WTC11 (cell line): ENCODE measurements at regions not wholly inside any gene's neighbourhood (a gene's known extent, or its start where the extent isn't known, plus 50 kb on each side); places are given as distances from the start of the nearest gene placed in this dataset.

Experiments
- ATAC-seq: fragments of 200-7000 bp; cut with Tn5 transposase; 2 replicates; pipeline ENCODE4 v1.10.0; 2021; ENCODE audit warnings: mild to moderate bottlenecking, moderate library complexity
- CTCF ChIA-PET: fragments of 300-600 bp; sonication (Branson Sonifier 250); formaldehyde crosslinking; loops from one replicate; lab custom pipeline; 2021; ENCODE audit warnings: antibody characterized with exemption; lab: Charles Lee
- POLR2A ChIA-PET: fragments of 350-600 bp; sonication (Branson Sonifier 250); formaldehyde crosslinking; loops from one replicate; lab custom pipeline; 2021; ENCODE audit warnings: antibody characterized with exemption; lab: Charles Lee
- DNase-seq: peaks from one replicate; pipeline ENCODE4 v3.0.0; 2021; ENCODE audit warnings: low spot score
- H3K27ac Mint-ChIP-seq: 2 replicates; pipeline ENCODE4 v1.8.0; 2021; ENCODE audit warnings: mixed read lengths
- H3K27me3 Mint-ChIP-seq: 2 replicates; pipeline ENCODE4 v1.8.0; 2021; ENCODE audit warnings: low read depth, mild to moderate bottlenecking, moderate library complexity, mixed read lengths
- H3K36me3 Mint-ChIP-seq: 2 replicates; pipeline ENCODE4 v1.8.0; 2021; ENCODE audit warnings: mixed read lengths
- H3K4me1 Mint-ChIP-seq: 2 replicates; pipeline ENCODE4 v1.8.0; 2022; ENCODE audit warnings: mixed read lengths
- H3K4me3 Mint-ChIP-seq: 2 replicates; pipeline ENCODE4 v1.8.0; 2021; ENCODE audit warnings: mild to moderate bottlenecking, moderate library complexity, mixed read lengths
- H3K9me3 Mint-ChIP-seq: 2 replicates; pipeline ENCODE4 v1.8.0; 2021; ENCODE audit warnings: mixed read lengths
- AR ChIP-seq: fragments of 250-450 bp; sonication (Bioruptor Pico); IDR thresholded peaks from 2 replicates; pipeline ENCODE4 v1.9.0; 2021; ENCODE audit warnings: mild to moderate bottlenecking
- ARID4B ChIP-seq: sonication (generic); formaldehyde crosslinking; IDR thresholded peaks from 2 replicates; pipeline ENCODE4 v1.8.0; 2023; ENCODE audit warnings: missing genetic modification reagents, mild to moderate bottlenecking, borderline replicate concordance
- ATF1 ChIP-seq: sonication (generic); formaldehyde crosslinking; IDR thresholded peaks from 2 replicates; pipeline ENCODE4 v1.8.1; 2023; ENCODE audit warnings: mild to moderate bottlenecking, moderate library complexity, missing genetic modification reagents
- CBFB ChIP-seq: sonication (generic); formaldehyde crosslinking; IDR thresholded peaks from 2 replicates; pipeline ENCODE4 v1.8.1; 2022; ENCODE audit warnings: mild to moderate bottlenecking, low read depth, missing genetic modification reagents
- ELF4 ChIP-seq: sonication (generic); formaldehyde crosslinking; IDR thresholded peaks from 2 replicates; pipeline ENCODE4 v1.8.1; 2022; ENCODE audit warnings: low read depth, mild to moderate bottlenecking, moderate library complexity, missing genetic modification reagents
- FOXJ3 ChIP-seq: sonication (generic); formaldehyde crosslinking; IDR thresholded peaks from 2 replicates; pipeline ENCODE4 v1.9.0; 2021; ENCODE audit warnings: missing genetic modification reagents, mild to moderate bottlenecking, borderline replicate concordance
- JUN ChIP-seq: sonication (generic); formaldehyde crosslinking; IDR thresholded peaks from 2 replicates; pipeline ENCODE4 v1.8.0; 2023; ENCODE audit warnings: mild to moderate bottlenecking, missing genetic modification reagents
- KAT7 ChIP-seq: sonication (generic); formaldehyde crosslinking; IDR thresholded peaks from 2 replicates; pipeline ENCODE4 v1.8.1; 2023; ENCODE audit warnings: missing genetic modification reagents, mild to moderate bottlenecking, borderline replicate concordance
- NFATC4 ChIP-seq: fragments of 250-450 bp; sonication (Bioruptor Pico); IDR thresholded peaks from 2 replicates; pipeline ENCODE4 v1.9.0; 2021; ENCODE audit warnings: mild to moderate bottlenecking
- NFYB ChIP-seq: sonication (generic); formaldehyde crosslinking; conservative IDR thresholded peaks from 2 replicates; pipeline ENCODE4 v1.8.0; 2022; ENCODE audit warnings: low read depth, missing genetic modification reagents
- SP1 ChIP-seq: sonication (generic); formaldehyde crosslinking; conservative IDR thresholded peaks from 2 replicates; pipeline ENCODE4 v1.8.1; 2022; ENCODE audit warnings: missing genetic modification reagents
- TCF7 ChIP-seq: sonication (generic); formaldehyde crosslinking; IDR thresholded peaks from 2 replicates; pipeline ENCODE4 v1.8.0; 2022; ENCODE audit warnings: mild to moderate bottlenecking, low read depth, missing genetic modification reagents, moderate library complexity
- TP53 ChIP-seq: sonication (generic); formaldehyde crosslinking; IDR thresholded peaks from 2 replicates; pipeline ENCODE4 v1.8.1; 2023; ENCODE audit warnings: mild to moderate bottlenecking, missing genetic modification reagents
- ZNF423 ChIP-seq: fragments of 250-450 bp; sonication (Bioruptor Pico); IDR thresholded peaks from 2 replicates; pipeline ENCODE4 v2.1.2; 2022; ENCODE audit warnings: mild to moderate bottlenecking, moderate library complexity
- TF ChIP-seq, protein P1 (sequence below): sonication (generic); formaldehyde crosslinking; IDR thresholded peaks from 2 replicates; pipeline ENCODE4 v1.8.0; 2023; ENCODE audit warnings: missing genetic modification reagents
- TF ChIP-seq, protein P2 (sequence below): sonication (generic); formaldehyde crosslinking; IDR thresholded peaks from 2 replicates; pipeline ENCODE4 v1.8.1; 2022; ENCODE audit warnings: missing genetic modification reagents, borderline replicate concordance
- TF ChIP-seq, protein P3 (sequence below): sonication (generic); formaldehyde crosslinking; IDR thresholded peaks from 2 replicates; pipeline ENCODE4 v1.8.0; 2022; ENCODE audit warnings: missing genetic modification reagents

- TF ChIP-seq AR (CRISPR knock-in tag) (no peak), ELF4 (CRISPR knock-in tag) (no peak), CBFB (no peak), NFYB (CRISPR knock-in tag) (no peak), JUN (no peak)
These were observed 1007.0 kb upstream of the CELF4 start (continued) for GRCh38 chr18:38572554-38573111.

DNA sequence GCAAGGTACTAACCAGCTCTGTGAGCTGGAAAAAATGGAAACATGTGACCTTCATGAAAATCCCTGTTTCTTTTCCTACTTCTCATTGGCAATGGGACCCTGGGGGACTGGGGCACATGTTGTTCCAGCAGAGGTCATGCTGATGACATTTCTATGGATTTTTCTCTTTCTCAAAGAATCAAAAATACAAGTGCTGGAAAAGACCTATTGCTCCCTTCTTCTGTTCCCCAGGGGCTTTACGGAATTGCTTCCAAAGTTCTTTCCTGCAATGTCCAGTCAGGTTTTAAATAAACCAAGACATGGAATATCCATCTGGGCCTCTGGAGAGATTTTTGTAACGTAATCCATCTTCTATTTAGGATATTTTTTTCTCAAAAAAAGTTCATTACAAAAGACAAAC is 1006.1 kb upstream of the CELF4 start:
- Mint-ChIP-seq H3K36me3 (no peaks in the 10 kb centered on the region), H3K27me3 (no peaks in the 10 kb centered on the region), H3K27ac (no peak overlapping the region), H3K9me3 (peaks cover 18% of the 10 kb centered on the region), H3K4me1 (no peaks in the 10 kb centered on the region), H3K4me3 (no peak overlapping the region)
- no peak for ATAC-seq
- ChIA-PET CTCF (no interaction called here), POLR2A (no interaction called here)
- no peak for DNase-seq
- TF ChIP-seq TP53 (CRISPR knock-in tag), result no peak

- Mint-ChIP-seq H3K36me3 (peaks cover 6% of the 10 kb centered on the region), H3K9me3 (peaks cover 26% of the 10 kb centered on the region), H3K27me3 (no peaks in the 10 kb centered on the region; the same call in 1 of the 2 replicates), H3K27ac (no peak overlapping the region), H3K4me1 (no peaks in the 10 kb centered on the region), H3K4me3 (no peak overlapping the region)
- no peak for DNase-seq
- ChIA-PET CTCF (no interaction called here), POLR2A (no interaction called here)
- TF ChIP-seq, protein P1, sequence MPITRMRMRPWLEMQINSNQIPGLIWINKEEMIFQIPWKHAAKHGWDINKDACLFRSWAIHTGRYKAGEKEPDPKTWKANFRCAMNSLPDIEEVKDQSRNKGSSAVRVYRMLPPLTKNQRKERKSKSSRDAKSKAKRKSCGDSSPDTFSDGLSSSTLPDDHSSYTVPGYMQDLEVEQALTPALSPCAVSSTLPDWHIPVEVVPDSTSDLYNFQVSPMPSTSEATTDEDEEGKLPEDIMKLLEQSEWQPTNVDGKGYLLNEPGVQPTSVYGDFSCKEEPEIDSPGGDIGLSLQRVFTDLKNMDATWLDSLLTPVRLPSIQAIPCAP (CRISPR knock-in tag), result no peak
- TF ChIP-seq, protein P2, sequence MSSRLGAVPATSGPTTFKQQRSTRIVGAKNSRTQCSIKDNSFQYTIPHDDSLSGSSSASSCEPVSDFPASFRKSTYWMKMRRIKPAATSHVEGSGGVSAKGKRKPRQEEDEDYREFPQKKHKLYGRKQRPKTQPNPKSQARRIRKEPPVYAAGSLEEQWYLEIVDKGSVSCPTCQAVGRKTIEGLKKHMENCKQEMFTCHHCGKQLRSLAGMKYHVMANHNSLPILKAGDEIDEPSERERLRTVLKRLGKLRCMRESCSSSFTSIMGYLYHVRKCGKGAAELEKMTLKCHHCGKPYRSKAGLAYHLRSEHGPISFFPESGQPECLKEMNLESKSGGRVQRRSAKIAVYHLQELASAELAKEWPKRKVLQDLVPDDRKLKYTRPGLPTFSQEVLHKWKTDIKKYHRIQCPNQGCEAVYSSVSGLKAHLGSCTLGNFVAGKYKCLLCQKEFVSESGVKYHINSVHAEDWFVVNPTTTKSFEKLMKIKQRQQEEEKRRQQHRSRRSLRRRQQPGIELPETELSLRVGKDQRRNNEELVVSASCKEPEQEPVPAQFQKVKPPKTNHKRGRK, result 0 out of 2 replicates have a peak, but pooled peaks have one; percentile 78
- no peak for ATAC-seq
These were observed 999.9 kb upstream of the CELF4 start for GRCh38 chr18:38565513-38565912.

DNA sequence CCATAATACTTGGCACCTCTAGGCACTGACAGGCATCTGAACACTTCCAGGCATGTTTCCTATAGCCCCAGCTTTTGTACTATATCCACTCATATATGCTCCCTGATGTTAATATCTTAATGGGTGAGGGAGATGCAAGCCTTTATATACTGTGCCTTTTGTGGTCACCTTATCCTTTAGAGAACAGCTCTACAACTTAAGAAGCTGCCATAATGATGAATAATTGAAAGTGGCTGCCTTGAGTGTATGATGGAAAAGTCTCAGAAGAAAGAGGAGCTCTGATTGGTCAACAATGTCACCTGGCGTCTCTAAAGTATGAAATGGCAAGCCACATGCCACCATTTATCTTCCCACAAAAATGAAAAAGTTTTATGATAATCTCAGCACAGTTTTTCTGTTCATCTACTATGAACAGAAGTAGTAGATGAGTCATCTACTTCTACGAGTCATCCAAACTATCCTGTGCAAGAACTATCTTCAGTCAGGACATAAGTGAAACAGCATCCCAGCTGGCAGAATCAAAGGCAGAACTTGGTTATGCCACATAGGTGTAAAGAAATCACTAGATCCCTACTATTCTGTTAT is 997.9 kb upstream of the CELF4 start:
- DNase-seq (no peak), ATAC-seq (no peak)
- Mint-ChIP-seq H3K4me3 (no peak overlapping the region), H3K27me3 (no peaks in the 10 kb centered on the region; the same call in 1 of the 2 replicates), H3K36me3 (peaks cover 6% of the 10 kb centered on the region), H3K9me3 (peaks cover 26% of the 10 kb centered on the region), H3K27ac (no peak overlapping the region), H3K4me1 (no peaks in the 10 kb centered on the region)
- ChIA-PET CTCF (no interaction called here), POLR2A (no interaction called here)
- TF ChIP-seq ZNF423 (CRISPR knock-in tag) (no peak), NFATC4 (CRISPR knock-in tag) (no peak), KAT7 (CRISPR knock-in tag) (no peak), SP1 (CRISPR knock-in tag) (no peak), CBFB (no peak), TCF7 (CRISPR knock-in tag) (no peak), ATF1 (no peak), ARID4B (CRISPR knock-in tag) (no peak), FOXJ3 (CRISPR knock-in tag) (no peak), JUN (no peak)
- TF ChIP-seq, protein P3, sequence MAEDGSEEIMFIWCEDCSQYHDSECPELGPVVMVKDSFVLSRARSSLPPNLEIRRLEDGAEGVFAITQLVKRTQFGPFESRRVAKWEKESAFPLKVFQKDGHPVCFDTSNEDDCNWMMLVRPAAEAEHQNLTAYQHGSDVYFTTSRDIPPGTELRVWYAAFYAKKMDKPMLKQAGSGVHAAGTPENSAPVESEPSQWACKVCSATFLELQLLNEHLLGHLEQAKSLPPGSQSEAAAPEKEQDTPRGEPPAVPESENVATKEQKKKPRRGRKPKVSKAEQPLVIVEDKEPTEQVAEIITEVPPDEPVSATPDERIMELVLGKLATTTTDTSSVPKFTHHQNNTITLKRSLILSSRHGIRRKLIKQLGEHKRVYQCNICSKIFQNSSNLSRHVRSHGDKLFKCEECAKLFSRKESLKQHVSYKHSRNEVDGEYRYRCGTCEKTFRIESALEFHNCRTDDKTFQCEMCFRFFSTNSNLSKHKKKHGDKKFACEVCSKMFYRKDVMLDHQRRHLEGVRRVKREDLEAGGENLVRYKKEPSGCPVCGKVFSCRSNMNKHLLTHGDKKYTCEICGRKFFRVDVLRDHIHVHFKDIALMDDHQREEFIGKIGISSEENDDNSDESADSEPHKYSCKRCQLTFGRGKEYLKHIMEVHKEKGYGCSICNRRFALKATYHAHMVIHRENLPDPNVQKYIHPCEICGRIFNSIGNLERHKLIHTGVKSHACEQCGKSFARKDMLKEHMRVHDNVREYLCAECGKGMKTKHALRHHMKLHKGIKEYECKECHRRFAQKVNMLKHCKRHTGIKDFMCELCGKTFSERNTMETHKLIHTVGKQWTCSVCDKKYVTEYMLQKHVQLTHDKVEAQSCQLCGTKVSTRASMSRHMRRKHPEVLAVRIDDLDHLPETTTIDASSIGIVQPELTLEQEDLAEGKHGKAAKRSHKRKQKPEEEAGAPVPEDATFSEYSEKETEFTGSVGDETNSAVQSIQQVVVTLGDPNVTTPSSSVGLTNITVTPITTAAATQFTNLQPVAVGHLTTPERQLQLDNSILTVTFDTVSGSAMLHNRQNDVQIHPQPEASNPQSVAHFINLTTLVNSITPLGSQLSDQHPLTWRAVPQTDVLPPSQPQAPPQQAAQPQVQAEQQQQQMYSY (CRISPR knock-in tag), result no peak
